ENCODE measurements at regions not wholly inside any gene's neighbourhood (a gene's known extent, or its start where the extent isn't known, plus 50 kb on each side); places are given as distances from the start of the nearest gene placed in this dataset.

GRCh38 chr1:168960595-168960994 lies 145.9 kb upstream of the ATP1B1 start:
- no peak overlapping the region for H3K4me2 ChIP-seq (ENCODE audit: low read length)
- DNase-seq (ENCODE audit: low read depth) (no peak), FAIRE-seq (no peak)
- Mint-ChIP-seq H3K4me3 (ENCODE audit: unreplicated experiment) (no peak overlapping the region), H3K36me3 (ENCODE audit: low read depth, unreplicated experiment) (no peaks in the 10 kb centered on the region), H3K4me1 (ENCODE audit: low read depth, unreplicated experiment) (peaks cover 9% of the 10 kb centered on the region), H3K9me3 (ENCODE audit: unreplicated experiment) (no peaks in the 10 kb centered on the region), H3K27me3 (ENCODE audit: low read depth, unreplicated experiment) (peaks cover 2% of the 10 kb centered on the region), H3K27ac (ENCODE audit: unreplicated experiment) (no peak overlapping the region)
- H3K9ac ChIP-seq (ENCODE audit: low read length): no peak overlapping the region
- H3K4me1 ChIP-seq (ENCODE audit: insufficient read depth, low read length): no peaks in the 10 kb centered on the region
- H3K36me3 ChIP-seq (ENCODE audit: insufficient read depth, low read length): no peaks in the 10 kb centered on the region
- H3K4me3 ChIP-seq (ENCODE audit: insufficient read depth, low read depth, low read length): no peak overlapping the region
- TF ChIP-seq EZH2 (IDR thresholded peaks at IDR 0.05; ENCODE audit: insufficient read depth, low read length) (no peak), CTCF (IDR thresholded peaks at IDR 0.05; ENCODE audit: insufficient read depth, low read depth, low read length) (no peak)
- no peaks in the 10 kb centered on the region for H3K79me2 ChIP-seq (ENCODE audit: insufficient read depth, low read length)
- no peak overlapping the region for H2AFZ ChIP-seq (ENCODE audit: low read depth, low read length)
- H3K27me3 ChIP-seq (ENCODE audit: insufficient read depth, low read length): no peaks in the 10 kb centered on the region
- H3K9me3 ChIP-seq (ENCODE audit: insufficient read depth, low read depth, low read length): no peaks in the 10 kb centered on the region
- H4K20me1 ChIP-seq (ENCODE audit: insufficient read depth, low read length): no peaks in the 10 kb centered on the region
- H3K27ac ChIP-seq (ENCODE audit: low read depth, low read length): no peak overlapping the region

- H3K36me3 ChIP-seq (ENCODE audit: insufficient read depth, low read length): no peaks in the 10 kb centered on the region
- H3K27me3 ChIP-seq (ENCODE audit: insufficient read depth, low read length): no peaks in the 10 kb centered on the region
- Mint-ChIP-seq H3K27me3 (ENCODE audit: low read depth, unreplicated experiment) (no peaks in the 10 kb centered on the region), H3K4me3 (ENCODE audit: unreplicated experiment) (no peak overlapping the region), H3K27ac (ENCODE audit: unreplicated experiment) (no peak overlapping the region), H3K36me3 (ENCODE audit: low read depth, unreplicated experiment) (no peaks in the 10 kb centered on the region), H3K4me1 (ENCODE audit: low read depth, unreplicated experiment) (peaks cover 8% of the 10 kb centered on the region), H3K9me3 (ENCODE audit: unreplicated experiment) (no peaks in the 10 kb centered on the region)
- no peaks in the 10 kb centered on the region for H4K20me1 ChIP-seq (ENCODE audit: insufficient read depth, low read length)
- H3K4me3 ChIP-seq (ENCODE audit: insufficient read depth, low read depth, low read length): no peak overlapping the region
- FAIRE-seq (no peak), DNase-seq (ENCODE audit: low read depth) (no peak)
- no peaks in the 10 kb centered on the region for H3K4me1 ChIP-seq (ENCODE audit: insufficient read depth, low read length)
- H2AFZ ChIP-seq (ENCODE audit: low read depth, low read length): no peak overlapping the region
- no peaks in the 10 kb centered on the region for H3K79me2 ChIP-seq (ENCODE audit: insufficient read depth, low read length)
- H3K4me2 ChIP-seq (ENCODE audit: low read length): no peak overlapping the region
- H3K27ac ChIP-seq (ENCODE audit: low read depth, low read length): no peak overlapping the region
- no peaks in the 10 kb centered on the region for H3K9me3 ChIP-seq (ENCODE audit: insufficient read depth, low read depth, low read length)
- TF ChIP-seq EZH2 (IDR thresholded peaks at IDR 0.05; ENCODE audit: insufficient read depth, low read length): no peak
- TF ChIP-seq CTCF (IDR thresholded peaks at IDR 0.05; ENCODE audit: insufficient read depth, low read depth, low read length): no peak
- H3K9ac ChIP-seq (ENCODE audit: low read length): no peak overlapping the region
These were observed 142.9 kb upstream of the ATP1B1 start for GRCh38 chr1:168963601-168964000.

GRCh38 chr1:168964478-168964877 lies 142.0 kb upstream of the ATP1B1 start:
- H3K4me3 Mint-ChIP-seq (ENCODE audit: unreplicated experiment): no peak overlapping the region
- no peaks in the 10 kb centered on the region for H3K36me3 Mint-ChIP-seq (ENCODE audit: low read depth, unreplicated experiment)
- Histone ChIP-seq H3K4me1 (ENCODE audit: insufficient read depth, low read length) (no peaks in the 10 kb centered on the region), H3K9me3 (ENCODE audit: insufficient read depth, low read depth, low read length) (no peaks in the 10 kb centered on the region), H3K27me3 (ENCODE audit: insufficient read depth, low read length) (no peaks in the 10 kb centered on the region), H3K4me3 (ENCODE audit: insufficient read depth, low read depth, low read length) (no peak overlapping the region), H3K4me2 (ENCODE audit: low read length) (no peak overlapping the region), H4K20me1 (ENCODE audit: insufficient read depth, low read length) (no peaks in the 10 kb centered on the region), H3K79me2 (ENCODE audit: insufficient read depth, low read length) (no peaks in the 10 kb centered on the region), H3K27ac (ENCODE audit: low read depth, low read length) (no peak overlapping the region), H3K36me3 (ENCODE audit: insufficient read depth, low read length) (no peaks in the 10 kb centered on the region), H2AFZ (ENCODE audit: low read depth, low read length) (no peak overlapping the region), H3K9ac (ENCODE audit: low read length) (no peak overlapping the region)
- TF ChIP-seq EZH2 (IDR thresholded peaks at IDR 0.05; ENCODE audit: insufficient read depth, low read length) (no peak), CTCF (IDR thresholded peaks at IDR 0.05; ENCODE audit: insufficient read depth, low read depth, low read length) (no peak)
- no peak overlapping the region for H3K27ac Mint-ChIP-seq (ENCODE audit: unreplicated experiment)
- no peaks in the 10 kb centered on the region for H3K27me3 Mint-ChIP-seq (ENCODE audit: low read depth, unreplicated experiment)
- H3K4me1 Mint-ChIP-seq (ENCODE audit: low read depth, unreplicated experiment): peaks cover 2% of the 10 kb centered on the region
- H3K9me3 Mint-ChIP-seq (ENCODE audit: unreplicated experiment): no peaks in the 10 kb centered on the region
- no peak for DNase-seq (ENCODE audit: low read depth)
- no peak for FAIRE-seq

Measured in astrocyte (in vitro differentiated cells and primary cell).